Astrocyte of the cerebellum (primary cell): ENCODE measurements at regions not wholly inside any gene's neighbourhood (a gene's known extent, or its start where the extent isn't known, plus 50 kb on each side); places are given as distances from the start of the nearest gene placed in this dataset.
A peak's percentile ranks its signal among the peaks of the same experiment; 100 is the strongest.

ENCODE experiments used
- DNase-seq: peaks from one replicate; pipeline ENCODE4 v3.0.0-alpha.2; 2011; ENCODE audit warnings: low read depth
- H3K4me3 ChIP-seq: 2 replicates; pipeline ENCODE4 v1.5.1; 2011; ENCODE audit warnings: mild to moderate bottlenecking, low read depth, low read length, moderate library complexity
- CTCF ChIP-seq: IDR thresholded peaks from 2 replicates; pipeline ENCODE4 v1.5.1; 2012; ENCODE audit warnings: low read length, low read depth, moderate library complexity, mild to moderate bottlenecking; ENCODE audit errors: missing control alignments
- in situ Hi-C: cut with HindIII; loops from 2 replicates; pipeline ENCODE4 v1.10.0; 2017; ENCODE audit warnings: low sequenced_read_pairs

DNA sequence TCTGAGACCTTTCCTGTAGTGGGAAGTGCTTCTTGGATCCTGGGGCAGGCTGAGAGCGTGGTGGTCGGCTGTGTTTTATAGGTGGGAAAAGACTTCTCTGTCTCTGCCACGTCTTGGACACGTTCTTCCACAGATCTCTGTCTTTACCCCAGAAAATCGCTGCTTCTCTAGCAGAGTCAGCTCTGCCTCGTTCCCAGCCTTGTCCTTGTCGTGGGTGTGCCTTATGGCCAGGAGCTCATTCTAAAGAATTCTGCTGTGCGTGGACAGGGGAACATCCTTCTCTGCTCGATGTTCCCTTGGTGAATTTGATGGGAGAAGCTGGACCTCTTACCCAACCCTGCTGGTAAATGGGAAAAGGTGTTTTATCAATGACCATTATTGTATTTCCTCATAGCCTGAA, 433.1 kb upstream of the C2CD4B start:
- in situ Hi-C loops, result no loop called here
- TF ChIP-seq CTCF, result no peak
- H3K4me3 ChIP-seq, result no peak overlapping the region
- no peak for DNase-seq

DNA sequence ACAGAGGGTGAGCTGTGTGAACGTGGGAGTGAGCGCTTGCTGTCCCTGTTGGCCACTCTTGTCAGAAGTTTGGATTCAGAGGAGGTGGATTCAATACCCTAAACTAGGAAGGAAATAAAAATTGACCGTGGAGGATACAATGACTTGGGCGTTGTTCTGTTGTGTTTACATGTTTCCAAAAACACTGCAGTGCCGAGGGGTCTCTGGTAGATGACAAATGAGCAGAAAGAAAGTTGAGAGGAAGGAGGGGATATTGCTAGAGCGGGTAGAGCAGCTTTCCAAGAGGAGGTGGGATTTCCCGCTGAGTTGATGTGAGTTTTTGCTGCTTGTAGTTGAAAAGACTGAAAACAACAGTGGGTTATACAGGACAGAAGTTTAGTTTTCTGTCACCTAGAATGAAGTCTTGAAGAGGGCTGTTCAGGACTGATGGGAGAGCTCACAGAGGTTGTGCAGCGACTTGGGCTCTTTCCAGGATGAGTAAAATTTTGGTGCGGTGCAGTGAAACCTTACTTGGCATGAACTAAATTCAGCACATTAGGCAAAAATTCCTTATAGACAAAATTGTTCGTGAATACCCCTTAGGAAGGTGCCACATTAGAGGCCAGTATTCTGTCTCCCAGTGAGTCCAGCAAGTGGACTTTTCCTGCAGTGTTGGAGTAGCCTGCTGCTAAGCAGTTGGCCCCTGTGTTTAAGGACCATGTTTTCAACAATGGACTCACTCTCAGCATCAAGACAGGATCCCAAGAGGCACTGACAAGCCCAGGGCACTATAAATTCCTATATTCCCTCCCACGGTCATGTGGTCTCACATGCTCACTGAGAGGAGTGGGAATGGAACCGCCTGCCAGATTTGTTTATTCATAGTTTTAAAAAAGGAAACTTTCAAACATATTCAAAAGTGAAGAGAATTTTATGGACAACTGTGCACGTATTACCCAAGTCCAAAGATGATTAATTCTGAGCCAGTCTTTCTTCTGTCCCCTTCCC, 435.0 kb upstream of the C2CD4B start:
- DNase-seq, result no peak
- H3K4me3 ChIP-seq, result no peak overlapping the region
- in situ Hi-C loops, result no loop called here
- no peak for TF ChIP-seq CTCF

- no peak overlapping the region for H3K4me3 ChIP-seq
- TF ChIP-seq CTCF, result no peak
- in situ Hi-C loops, result no loop called here
- DNase-seq, result no peak
Measured at GRCh38 chr15:62601777-62602545, 436.9 kb upstream of the C2CD4B start.

GRCh38 chr15:62603742-62604141, 438.7 kb upstream of the C2CD4B start:
- H3K4me3 ChIP-seq, result no peak overlapping the region
- no peak for DNase-seq
- in situ Hi-C loops, result no loop called here
- no peak for TF ChIP-seq CTCF

GRCh38 chr15:62605282-62605681, 437.3 kb upstream of the TPM1 start:
- TF ChIP-seq CTCF, result no peak
- in situ Hi-C loops, result no loop called here
- DNase-seq, result no peak
- no peak overlapping the region for H3K4me3 ChIP-seq

GRCh38 chr15:62606376-62607113, 436.0 kb upstream of the TPM1 start:
- in situ Hi-C loops, result no loop called here
- no peak for TF ChIP-seq CTCF
- H3K4me3 ChIP-seq, result no peak overlapping the region
- DNase-seq, result peak; percentile 100
